DND-41 (cell line): ENCODE measurements at regions not wholly inside any gene's neighbourhood (a gene's known extent, or its start where the extent isn't known, plus 50 kb on each side); places are given as distances from the start of the nearest gene placed in this dataset.

Experiments
- ATAC-seq: fragments of 200-7000 bp; cut with Tn5 transposase; 3 replicates; pipeline ENCODE4 v1.9.1; 2021; ENCODE audit warnings: low read depth; ENCODE audit not compliant: insufficient read depth
- DNase-seq: peaks from one replicate; pipeline ENCODE4 v3.0.0-alpha.2; 2020
- H2AFZ ChIP-seq: 2 replicates; pipeline ENCODE4 v1.6.0; 2012; ENCODE audit warnings: low read depth, low read length
- H3K27ac ChIP-seq: 2 replicates; pipeline ENCODE4 v1.5.1; 2012; ENCODE audit warnings: low read length, inconsistent platforms
- H3K27me3 ChIP-seq: fragments of 200-600 bp; sonication (generic); 2 replicates; pipeline ENCODE4 v1.6.0; 2012; ENCODE audit warnings: low read length, mild to moderate bottlenecking, inconsistent platforms; ENCODE audit not compliant: insufficient read depth, poor library complexity
- H3K36me3 ChIP-seq: 2 replicates; pipeline ENCODE4 v1.5.1; 2012; ENCODE audit warnings: low read length, inconsistent platforms; ENCODE audit not compliant: insufficient read depth
- H3K4me1 ChIP-seq: 2 replicates; pipeline ENCODE4 v1.5.1; 2012; ENCODE audit warnings: mild to moderate bottlenecking, low read length; ENCODE audit not compliant: insufficient read depth
- H3K4me2 ChIP-seq: 2 replicates; pipeline ENCODE4 v1.6.0; 2012; ENCODE audit warnings: mild to moderate bottlenecking, moderate library complexity, low read length, inconsistent platforms; ENCODE audit not compliant: insufficient read depth
- H3K4me3 ChIP-seq, 2 experiments: fragments of 200-600 bp in 1 of 2; shearing (Covaris generic) in 1 of 2; 2 replicates each; pipeline ENCODE4 v1.5.1; 2012 to 2016; ENCODE audit warnings: inconsistent platforms in 2 of 2, low read length in 2 of 2, mild to moderate bottlenecking in 2 of 2, low read depth in 1 of 2, moderate library complexity in 1 of 2
- H3K79me2 ChIP-seq: 2 replicates; pipeline ENCODE4 v1.6.0; 2012; ENCODE audit warnings: low read length, inconsistent platforms; ENCODE audit not compliant: insufficient read depth
- H3K9ac ChIP-seq: 2 replicates; pipeline ENCODE4 v1.6.0; 2012; ENCODE audit warnings: low read depth, mild to moderate bottlenecking, inconsistent platforms, low read length, moderate library complexity
- H3K9me3 ChIP-seq: 2 replicates; pipeline ENCODE4 v1.5.1; 2012; ENCODE audit warnings: low read length, moderate library complexity, mild to moderate bottlenecking, inconsistent platforms; ENCODE audit not compliant: insufficient read depth, severe bottlenecking
- H4K20me1 ChIP-seq: 2 replicates; pipeline ENCODE4 v1.6.0; 2012; ENCODE audit warnings: low read length; ENCODE audit not compliant: insufficient read depth
- EZH2 ChIP-seq: IDR thresholded peaks from 3 replicates; pipeline ENCODE4 v1.6.1; 2012; ENCODE audit warnings: borderline replicate concordance, low read depth, mild to moderate bottlenecking, moderate library complexity, low read length, inconsistent platforms; ENCODE audit not compliant: severe bottlenecking
- TF ChIP-seq, protein P1 (sequence below): IDR thresholded peaks from 2 replicates; pipeline ENCODE4 v1.5.1; 2012; ENCODE audit warnings: borderline replicate concordance, low read length, moderate library complexity, mild to moderate bottlenecking; ENCODE audit not compliant: poor library complexity, severe bottlenecking; ENCODE audit errors: extremely low read depth

DNA sequence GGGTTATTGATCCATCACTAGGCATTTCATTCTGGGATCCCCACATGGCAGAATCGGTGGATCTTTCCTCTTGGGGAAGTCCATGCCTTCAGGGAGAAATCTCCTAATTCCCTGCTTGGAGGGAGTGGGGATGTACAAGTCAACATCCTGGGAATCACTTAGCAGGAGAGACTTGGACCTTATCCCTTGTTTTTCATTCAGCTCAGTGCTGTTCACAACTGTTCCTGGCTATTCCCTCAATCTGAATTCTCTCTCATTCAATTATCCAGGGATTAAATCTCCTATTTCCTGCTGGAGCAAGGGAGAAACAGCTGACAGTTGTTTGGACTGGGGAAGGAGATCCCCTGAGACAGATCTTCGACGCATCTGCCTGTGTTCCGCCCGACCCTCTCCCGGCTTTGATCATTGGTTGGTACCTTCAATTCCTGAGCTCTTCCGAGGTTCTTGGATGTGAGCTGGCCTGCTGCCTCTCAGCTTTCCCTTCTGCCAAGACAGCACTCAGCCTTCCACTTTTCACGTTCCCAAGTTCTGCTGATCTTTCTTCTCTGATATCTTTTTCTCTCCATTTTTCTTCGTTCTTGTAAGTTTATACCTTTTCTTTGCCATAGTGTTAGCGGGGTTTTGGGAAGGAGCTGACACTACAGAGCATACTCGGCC lies 115.4 kb upstream of the GNAO1 start:
- H3K79me2 ChIP-seq: no peaks in the 10 kb centered on the region
- no peak overlapping the region for H3K9ac ChIP-seq
- no peak for TF ChIP-seq EZH2
- TF ChIP-seq, protein P1, sequence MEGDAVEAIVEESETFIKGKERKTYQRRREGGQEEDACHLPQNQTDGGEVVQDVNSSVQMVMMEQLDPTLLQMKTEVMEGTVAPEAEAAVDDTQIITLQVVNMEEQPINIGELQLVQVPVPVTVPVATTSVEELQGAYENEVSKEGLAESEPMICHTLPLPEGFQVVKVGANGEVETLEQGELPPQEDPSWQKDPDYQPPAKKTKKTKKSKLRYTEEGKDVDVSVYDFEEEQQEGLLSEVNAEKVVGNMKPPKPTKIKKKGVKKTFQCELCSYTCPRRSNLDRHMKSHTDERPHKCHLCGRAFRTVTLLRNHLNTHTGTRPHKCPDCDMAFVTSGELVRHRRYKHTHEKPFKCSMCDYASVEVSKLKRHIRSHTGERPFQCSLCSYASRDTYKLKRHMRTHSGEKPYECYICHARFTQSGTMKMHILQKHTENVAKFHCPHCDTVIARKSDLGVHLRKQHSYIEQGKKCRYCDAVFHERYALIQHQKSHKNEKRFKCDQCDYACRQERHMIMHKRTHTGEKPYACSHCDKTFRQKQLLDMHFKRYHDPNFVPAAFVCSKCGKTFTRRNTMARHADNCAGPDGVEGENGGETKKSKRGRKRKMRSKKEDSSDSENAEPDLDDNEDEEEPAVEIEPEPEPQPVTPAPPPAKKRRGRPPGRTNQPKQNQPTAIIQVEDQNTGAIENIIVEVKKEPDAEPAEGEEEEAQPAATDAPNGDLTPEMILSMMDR: no peak
- no peak overlapping the region for H3K4me2 ChIP-seq
- H3K36me3 ChIP-seq: no peaks in the 10 kb centered on the region
- H3K27ac ChIP-seq: no peak overlapping the region
- no peaks in the 10 kb centered on the region for H3K9me3 ChIP-seq
- no peak for DNase-seq
- no peaks in the 10 kb centered on the region for H4K20me1 ChIP-seq
- no peak overlapping the region for H3K4me3 ChIP-seq
- H3K27me3 ChIP-seq: no peaks in the 10 kb centered on the region
- no peaks in the 10 kb centered on the region for H3K4me1 ChIP-seq
- ATAC-seq: no peak
- H2AFZ ChIP-seq: no peak overlapping the region

DNA sequence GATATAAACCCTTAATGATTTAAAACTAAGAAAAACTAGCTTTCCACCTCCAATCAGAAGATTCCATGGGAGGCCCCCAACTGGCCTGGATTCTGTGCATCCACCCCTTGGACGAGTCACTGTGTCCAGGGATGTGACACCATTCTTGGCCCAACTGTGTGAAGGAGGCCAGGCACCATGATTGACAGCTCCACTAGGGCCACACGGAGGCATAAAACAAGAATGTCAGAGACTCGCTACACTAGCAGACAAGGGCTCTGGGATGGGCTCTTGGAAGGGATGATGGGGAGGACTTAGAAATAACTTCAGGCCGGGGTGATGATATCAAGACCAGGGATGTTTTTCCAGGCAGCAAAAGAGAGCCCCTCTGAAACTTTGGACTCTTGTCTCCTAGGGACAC lies 117.8 kb upstream of the GNAO1 start:
- H3K79me2 ChIP-seq: no peaks in the 10 kb centered on the region
- no peaks in the 10 kb centered on the region for H3K9me3 ChIP-seq
- H4K20me1 ChIP-seq: no peaks in the 10 kb centered on the region
- no peak for DNase-seq
- no peak overlapping the region for H3K4me3 ChIP-seq
- H3K36me3 ChIP-seq: no peaks in the 10 kb centered on the region
- H3K27ac ChIP-seq: no peak overlapping the region
- no peak overlapping the region for H2AFZ ChIP-seq
- H3K4me2 ChIP-seq: no peak overlapping the region
- TF ChIP-seq, protein P1: no peak
- TF ChIP-seq EZH2: no peak
- ATAC-seq: no peak
- H3K27me3 ChIP-seq: no peaks in the 10 kb centered on the region
- H3K9ac ChIP-seq: no peak overlapping the region
- no peaks in the 10 kb centered on the region for H3K4me1 ChIP-seq

DNA sequence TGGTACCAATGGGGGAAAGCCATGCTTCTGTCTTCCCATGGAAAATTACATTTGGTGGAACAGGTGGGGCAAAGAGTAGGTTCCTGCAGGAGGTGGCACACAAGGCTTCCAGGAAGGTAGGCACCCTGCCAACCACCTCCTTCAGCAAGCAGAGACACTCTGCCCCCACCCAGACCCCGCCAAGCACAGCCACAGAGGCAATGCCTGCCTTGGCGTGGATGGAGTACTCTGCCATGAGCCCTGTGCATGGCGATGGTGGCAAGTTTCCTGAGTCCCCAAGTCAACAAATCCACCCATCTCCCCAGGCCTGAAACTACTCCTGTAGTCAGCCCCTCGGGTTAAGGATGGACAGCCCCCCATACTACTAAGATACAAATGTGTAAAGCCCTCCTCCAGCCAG lies 119.2 kb upstream of the GNAO1 start:
- H3K27ac ChIP-seq: no peak overlapping the region
- no peaks in the 10 kb centered on the region for H3K36me3 ChIP-seq
- H3K9me3 ChIP-seq: no peaks in the 10 kb centered on the region
- H3K27me3 ChIP-seq: no peaks in the 10 kb centered on the region
- DNase-seq (no peak), ATAC-seq (no peak)
- no peak overlapping the region for H3K9ac ChIP-seq
- H3K4me3 ChIP-seq: no peak overlapping the region
- no peaks in the 10 kb centered on the region for H3K4me1 ChIP-seq
- no peak overlapping the region for H2AFZ ChIP-seq
- H4K20me1 ChIP-seq: no peaks in the 10 kb centered on the region
- H3K4me2 ChIP-seq: no peak overlapping the region
- no peaks in the 10 kb centered on the region for H3K79me2 ChIP-seq
- no peak for TF ChIP-seq EZH2
- TF ChIP-seq, protein P1: no peak

DNA sequence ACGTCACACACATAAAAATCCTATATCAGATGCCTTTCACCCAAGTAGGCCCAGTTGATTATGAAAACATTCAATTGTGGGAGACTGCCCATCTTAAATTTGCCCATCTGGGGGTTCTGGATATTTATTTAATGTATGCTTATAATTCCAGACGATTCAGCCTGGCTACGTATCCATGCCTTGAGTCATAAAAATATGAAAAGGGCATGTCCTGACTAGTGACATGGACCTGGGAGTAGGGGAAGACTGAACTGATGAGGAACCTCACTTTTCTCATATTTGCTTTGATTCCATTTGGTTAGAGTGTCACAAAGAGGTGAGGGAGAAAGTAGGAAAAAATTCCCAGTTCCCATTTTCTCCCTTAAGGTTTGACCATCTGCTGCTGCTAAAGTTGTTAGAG lies 122.5 kb upstream of the GNAO1 start:
- Histone ChIP-seq H3K27ac (no peak overlapping the region), H3K79me2 (no peaks in the 10 kb centered on the region), H4K20me1 (no peaks in the 10 kb centered on the region), H3K9me3 (no peaks in the 10 kb centered on the region), H2AFZ (no peak overlapping the region), H3K9ac (no peak overlapping the region), H3K4me1 (no peaks in the 10 kb centered on the region), H3K27me3 (no peaks in the 10 kb centered on the region), H3K4me3 (no peak overlapping the region), H3K4me2 (no peak overlapping the region), H3K36me3 (no peaks in the 10 kb centered on the region)
- no peak for DNase-seq
- ATAC-seq: no peak
- no peak for TF ChIP-seq EZH2
- TF ChIP-seq, protein P1: no peak
